ENCODE measurements at regions not wholly inside any gene's neighbourhood (a gene's known extent, or its start where the extent isn't known, plus 50 kb on each side); places are given as distances from the start of the nearest gene placed in this dataset.

- no peak for TF ChIP-seq CTCF (IDR thresholded peaks at IDR 0.05)
- TF ChIP-seq POLR2AphosphoS5 (IDR thresholded peaks at IDR 0.05): no peak
- TF ChIP-seq EP300 (IDR thresholded peaks at IDR 0.05): no peak
Observed at GRCh38 chr2:126788652-126789051, 110.0 kb upstream of the TEX51 start.
